OCI-LY1 (cell line): ENCODE measurements at regions not wholly inside any gene's neighbourhood (a gene's known extent, or its start where the extent isn't known, plus 50 kb on each side); places are given as distances from the start of the nearest gene placed in this dataset.

ENCODE experiments used
- H2AFZ ChIP-seq: fragments of 200-600 bp; sonication (generic), shearing (Covaris generic); 2 replicates; pipeline ENCODE4 v1.6.0; 2014; ENCODE audit warnings: antibody characterized with exemption, mild to moderate bottlenecking, low read length
- H3F3A ChIP-seq: fragments of 200-600 bp; sonication (generic), shearing (Covaris generic); 2 replicates; pipeline ENCODE4 v1.6.0; 2014; ENCODE audit warnings: mild to moderate bottlenecking, antibody characterized with exemption, low read length, moderate library complexity; ENCODE audit not compliant: insufficient read depth
- H3K27ac ChIP-seq: fragments of 200-600 bp; sonication (generic); 2 replicates; pipeline ENCODE4 v1.5.1; 2014; ENCODE audit warnings: low read length, mixed run types, mild to moderate bottlenecking, low read depth; ENCODE audit not compliant: poor library complexity, severe bottlenecking
- H3K27me3 ChIP-seq: fragments of 200-600 bp; sonication (generic); 2 replicates; pipeline ENCODE4 v1.6.0; 2014; ENCODE audit warnings: antibody characterized with exemption, mild to moderate bottlenecking, low read length, moderate library complexity; ENCODE audit not compliant: insufficient read depth
- H3K36me3 ChIP-seq: fragments of 200-600 bp; sonication (generic); 2 replicates; pipeline ENCODE4 v1.6.1; 2014; ENCODE audit warnings: mild to moderate bottlenecking, antibody characterized with exemption, low read length, moderate library complexity, mixed read lengths; ENCODE audit not compliant: insufficient read depth
- H3K4me1 ChIP-seq: fragments of 200-600 bp; sonication (generic); 2 replicates; pipeline ENCODE4 v1.5.1; 2014; ENCODE audit warnings: mild to moderate bottlenecking, low read length, moderate library complexity; ENCODE audit not compliant: insufficient read depth, severe bottlenecking
- H3K4me2 ChIP-seq: fragments of 200-600 bp; sonication (generic), shearing (Covaris generic); 2 replicates; pipeline ENCODE4 v1.6.1; 2014; ENCODE audit warnings: low read length
- H3K4me3 ChIP-seq: fragments of 200-600 bp; sonication (generic); 2 replicates; pipeline ENCODE4 v1.5.1; 2014; ENCODE audit warnings: low read length, low read depth, mild to moderate bottlenecking, mixed read lengths; ENCODE audit not compliant: poor library complexity, severe bottlenecking
- H3K79me2 ChIP-seq: fragments of 200-600 bp; shearing (Covaris generic); 2 replicates; pipeline ENCODE4 v1.6.1; 2016; ENCODE audit warnings: mixed run types, low read length, mixed read lengths; ENCODE audit not compliant: insufficient read depth
- H3K9ac ChIP-seq: fragments of 200-600 bp; sonication (generic), shearing (Covaris generic); 2 replicates; pipeline ENCODE4 v1.6.1; 2014; ENCODE audit warnings: mild to moderate bottlenecking, low read length, mixed read lengths
- H3K9me2 ChIP-seq: fragments of 200-600 bp; sonication (generic), shearing (Covaris generic); 2 replicates; pipeline ENCODE4 v1.6.1; 2014; ENCODE audit warnings: low read depth, mild to moderate bottlenecking, low read length, mixed read lengths
- H3K9me3 ChIP-seq: fragments of 200-600 bp; shearing (Covaris generic); 2 replicates; pipeline ENCODE4 v1.6.1; 2014; ENCODE audit warnings: low read length, mixed read lengths
- H4K20me1 ChIP-seq: fragments of 200-600 bp; sonication (generic), shearing (Covaris generic); 2 replicates; pipeline ENCODE4 v1.6.0; 2016; ENCODE audit warnings: mild to moderate bottlenecking, low read length; ENCODE audit not compliant: insufficient read depth
- EZH2 ChIP-seq: fragments of 200-600 bp; sonication (generic), shearing (Covaris generic); IDR thresholded peaks from 2 replicates; pipeline ENCODE4 v1.8.0; 2017; ENCODE audit warnings: borderline replicate concordance, mixed run types, mild to moderate bottlenecking, antibody characterized with exemption, low read length, moderate library complexity, mixed read lengths
- TF ChIP-seq, protein P1 (sequence below): fragments of 200-600 bp; sonication (generic), shearing (Covaris generic); IDR thresholded peaks from 2 replicates; pipeline ENCODE4 v1.5.1; 2017; ENCODE audit warnings: mild to moderate bottlenecking, antibody characterized with exemption, low read length, moderate library complexity, mixed read lengths

- Histone ChIP-seq H3K27ac (no peak overlapping the region), H4K20me1 (no peaks in the 10 kb centered on the region), H3K9me2 (no peaks in the 10 kb centered on the region; the same call in 1 of the 2 replicates), H3K79me2 (no peaks in the 10 kb centered on the region), H3K4me3 (no peak overlapping the region), H3K27me3 (no peaks in the 10 kb centered on the region), H2AFZ (no peak overlapping the region), H3K4me2 (no peak overlapping the region), H3K9me3 (no peaks in the 10 kb centered on the region), H3F3A (no peaks in the 10 kb centered on the region), H3K36me3 (no peaks in the 10 kb centered on the region), H3K9ac (no peak overlapping the region), H3K4me1 (no peaks in the 10 kb centered on the region)
- TF ChIP-seq, protein P1, sequence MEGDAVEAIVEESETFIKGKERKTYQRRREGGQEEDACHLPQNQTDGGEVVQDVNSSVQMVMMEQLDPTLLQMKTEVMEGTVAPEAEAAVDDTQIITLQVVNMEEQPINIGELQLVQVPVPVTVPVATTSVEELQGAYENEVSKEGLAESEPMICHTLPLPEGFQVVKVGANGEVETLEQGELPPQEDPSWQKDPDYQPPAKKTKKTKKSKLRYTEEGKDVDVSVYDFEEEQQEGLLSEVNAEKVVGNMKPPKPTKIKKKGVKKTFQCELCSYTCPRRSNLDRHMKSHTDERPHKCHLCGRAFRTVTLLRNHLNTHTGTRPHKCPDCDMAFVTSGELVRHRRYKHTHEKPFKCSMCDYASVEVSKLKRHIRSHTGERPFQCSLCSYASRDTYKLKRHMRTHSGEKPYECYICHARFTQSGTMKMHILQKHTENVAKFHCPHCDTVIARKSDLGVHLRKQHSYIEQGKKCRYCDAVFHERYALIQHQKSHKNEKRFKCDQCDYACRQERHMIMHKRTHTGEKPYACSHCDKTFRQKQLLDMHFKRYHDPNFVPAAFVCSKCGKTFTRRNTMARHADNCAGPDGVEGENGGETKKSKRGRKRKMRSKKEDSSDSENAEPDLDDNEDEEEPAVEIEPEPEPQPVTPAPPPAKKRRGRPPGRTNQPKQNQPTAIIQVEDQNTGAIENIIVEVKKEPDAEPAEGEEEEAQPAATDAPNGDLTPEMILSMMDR: no peak
- TF ChIP-seq EZH2: no peak
Observed at GRCh38 chr2:34123996-34124785, 525.1 kb upstream of the FAM98A start.

DNA sequence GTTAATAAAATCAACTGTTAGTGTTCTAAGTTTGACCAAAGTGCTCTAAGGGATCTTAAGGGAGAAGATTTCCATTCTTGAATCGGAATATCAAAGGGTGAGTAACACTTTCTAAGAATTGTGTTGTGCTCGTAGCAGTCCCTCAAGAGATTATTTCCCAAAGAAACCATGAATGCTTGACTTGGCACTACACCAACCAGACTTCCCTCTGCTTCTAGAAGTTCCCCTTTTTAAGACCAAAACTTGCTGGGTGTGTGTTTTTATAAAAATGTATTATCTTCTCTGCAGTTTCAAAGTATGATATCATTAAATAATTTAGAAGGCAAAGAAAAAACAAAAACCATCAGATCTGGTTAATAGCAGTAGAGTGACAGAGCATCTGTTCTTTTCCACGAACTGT is 522.0 kb upstream of the FAM98A start:
- H2AFZ ChIP-seq: no peak overlapping the region
- H3K4me2 ChIP-seq: no peak overlapping the region
- no peak overlapping the region for H3K9ac ChIP-seq
- H3K27ac ChIP-seq: no peak overlapping the region
- no peaks in the 10 kb centered on the region; the same call in 1 of the 2 replicates for H3K9me2 ChIP-seq
- no peaks in the 10 kb centered on the region for H3K9me3 ChIP-seq
- H3K79me2 ChIP-seq: no peaks in the 10 kb centered on the region
- TF ChIP-seq, protein P1: no peak
- TF ChIP-seq EZH2: no peak
- no peak overlapping the region for H3K4me3 ChIP-seq
- H3K36me3 ChIP-seq: no peaks in the 10 kb centered on the region
- H3K4me1 ChIP-seq: no peaks in the 10 kb centered on the region
- no peaks in the 10 kb centered on the region for H3F3A ChIP-seq
- no peaks in the 10 kb centered on the region for H3K27me3 ChIP-seq
- H4K20me1 ChIP-seq: no peaks in the 10 kb centered on the region

- H3K4me2 ChIP-seq: no peak overlapping the region
- no peaks in the 10 kb centered on the region for H3K9me2 ChIP-seq
- no peaks in the 10 kb centered on the region for H3F3A ChIP-seq
- H3K27ac ChIP-seq: no peak overlapping the region
- no peak overlapping the region for H3K4me3 ChIP-seq
- no peaks in the 10 kb centered on the region for H3K4me1 ChIP-seq
- H3K27me3 ChIP-seq: no peaks in the 10 kb centered on the region
- H3K9ac ChIP-seq: no peak overlapping the region
- H3K79me2 ChIP-seq: no peaks in the 10 kb centered on the region
- no peak overlapping the region for H2AFZ ChIP-seq
- no peaks in the 10 kb centered on the region for H4K20me1 ChIP-seq
- no peaks in the 10 kb centered on the region for H3K9me3 ChIP-seq
- TF ChIP-seq EZH2: no peak
- H3K36me3 ChIP-seq: no peaks in the 10 kb centered on the region
Observed at GRCh38 chr2:34115076-34115475, 516.0 kb upstream of the FAM98A start.

DNA sequence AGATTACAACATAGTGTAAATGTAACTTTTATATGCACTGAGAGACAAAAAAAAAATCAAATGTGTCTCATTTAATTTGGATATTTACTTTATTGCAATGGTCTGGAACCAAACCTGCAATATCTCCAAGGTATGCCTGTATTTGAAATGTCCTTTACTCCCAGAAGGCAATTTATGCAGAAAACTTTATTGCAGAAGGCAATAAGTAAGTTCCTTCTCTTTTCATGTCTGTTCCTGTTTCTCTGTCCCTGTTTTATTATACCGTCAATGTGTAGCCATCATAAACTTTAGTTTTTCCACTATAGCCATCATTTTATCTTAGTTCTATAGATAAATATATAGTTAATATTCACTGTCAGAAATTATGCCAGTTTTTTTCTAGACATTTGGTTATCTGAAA is 513.1 kb upstream of the FAM98A start:
- no peak overlapping the region for H3K4me3 ChIP-seq
- no peaks in the 10 kb centered on the region for H3K79me2 ChIP-seq
- no peaks in the 10 kb centered on the region for H3F3A ChIP-seq
- H3K27me3 ChIP-seq: no peaks in the 10 kb centered on the region
- H3K4me2 ChIP-seq: no peak overlapping the region
- no peak for TF ChIP-seq EZH2
- TF ChIP-seq, protein P1: no peak
- H3K4me1 ChIP-seq: no peaks in the 10 kb centered on the region
- no peaks in the 10 kb centered on the region for H3K36me3 ChIP-seq
- H3K9me2 ChIP-seq: no peaks in the 10 kb centered on the region
- H3K9ac ChIP-seq: no peak overlapping the region
- H3K27ac ChIP-seq: no peak overlapping the region
- no peaks in the 10 kb centered on the region for H3K9me3 ChIP-seq
- H4K20me1 ChIP-seq: no peaks in the 10 kb centered on the region
- no peak overlapping the region for H2AFZ ChIP-seq
